ENCODE measurements at regions not wholly inside any gene's neighbourhood (a gene's known extent, or its start where the extent isn't known, plus 50 kb on each side); places are given as distances from the start of the nearest gene placed in this dataset.
"Not testable (repeated sequence)": the region's sequence is repeated elsewhere in the genome, so short reads cannot be mapped to it uniquely, and the experiment has no call there.

- TF ChIP-seq POLR2AphosphoS5, EP300, CTCF, POLR2A (IDR thresholded peaks at IDR 0.05): not testable (repeated sequence)
Observed at GRCh38 chr1:234888247-234888646, 240.4 kb downstream of the TOMM20 start.
